ENCODE measurements at regions not wholly inside any gene's neighbourhood (a gene's known extent, or its start where the extent isn't known, plus 50 kb on each side); places are given as distances from the start of the nearest gene placed in this dataset.
"Not testable (repeated sequence)": the region's sequence is repeated elsewhere in the genome, so short reads cannot be mapped to it uniquely, and the experiment has no call there.

GRCh38 chr3:195992956-195993595 is 84.7 kb upstream of the TNK2 start:
- TF ChIP-seq CTCF, POLR2A (IDR thresholded peaks at IDR 0.05): not testable (repeated sequence)
